OCI-LY1 (cell line): ENCODE measurements at regions not wholly inside any gene's neighbourhood (a gene's known extent, or its start where the extent isn't known, plus 50 kb on each side); places are given as distances from the start of the nearest gene placed in this dataset.

ENCODE experiments used
- H2AFZ ChIP-seq: fragments of 200-600 bp; sonication (generic), shearing (Covaris generic); 2 replicates; pipeline ENCODE4 v1.6.0; 2014; ENCODE audit warnings: antibody characterized with exemption, mild to moderate bottlenecking, low read length
- H3F3A ChIP-seq: fragments of 200-600 bp; sonication (generic), shearing (Covaris generic); 2 replicates; pipeline ENCODE4 v1.6.0; 2014; ENCODE audit warnings: mild to moderate bottlenecking, antibody characterized with exemption, low read length, moderate library complexity; ENCODE audit not compliant: insufficient read depth
- H3K27ac ChIP-seq: fragments of 200-600 bp; sonication (generic); 2 replicates; pipeline ENCODE4 v1.5.1; 2014; ENCODE audit warnings: low read length, mixed run types, mild to moderate bottlenecking, low read depth; ENCODE audit not compliant: poor library complexity, severe bottlenecking
- H3K27me3 ChIP-seq: fragments of 200-600 bp; sonication (generic); 2 replicates; pipeline ENCODE4 v1.6.0; 2014; ENCODE audit warnings: antibody characterized with exemption, mild to moderate bottlenecking, low read length, moderate library complexity; ENCODE audit not compliant: insufficient read depth
- H3K36me3 ChIP-seq: fragments of 200-600 bp; sonication (generic); 2 replicates; pipeline ENCODE4 v1.6.1; 2014; ENCODE audit warnings: mild to moderate bottlenecking, antibody characterized with exemption, low read length, moderate library complexity, mixed read lengths; ENCODE audit not compliant: insufficient read depth
- H3K4me1 ChIP-seq: fragments of 200-600 bp; sonication (generic); 2 replicates; pipeline ENCODE4 v1.5.1; 2014; ENCODE audit warnings: mild to moderate bottlenecking, low read length, moderate library complexity; ENCODE audit not compliant: insufficient read depth, severe bottlenecking
- H3K4me2 ChIP-seq: fragments of 200-600 bp; sonication (generic), shearing (Covaris generic); 2 replicates; pipeline ENCODE4 v1.6.1; 2014; ENCODE audit warnings: low read length
- H3K4me3 ChIP-seq: fragments of 200-600 bp; sonication (generic); 2 replicates; pipeline ENCODE4 v1.5.1; 2014; ENCODE audit warnings: low read length, low read depth, mild to moderate bottlenecking, mixed read lengths; ENCODE audit not compliant: poor library complexity, severe bottlenecking
- H3K79me2 ChIP-seq: fragments of 200-600 bp; shearing (Covaris generic); 2 replicates; pipeline ENCODE4 v1.6.1; 2016; ENCODE audit warnings: mixed run types, low read length, mixed read lengths; ENCODE audit not compliant: insufficient read depth
- H3K9ac ChIP-seq: fragments of 200-600 bp; sonication (generic), shearing (Covaris generic); 2 replicates; pipeline ENCODE4 v1.6.1; 2014; ENCODE audit warnings: mild to moderate bottlenecking, low read length, mixed read lengths
- H3K9me2 ChIP-seq: fragments of 200-600 bp; sonication (generic), shearing (Covaris generic); 2 replicates; pipeline ENCODE4 v1.6.1; 2014; ENCODE audit warnings: low read depth, mild to moderate bottlenecking, low read length, mixed read lengths
- H3K9me3 ChIP-seq: fragments of 200-600 bp; shearing (Covaris generic); 2 replicates; pipeline ENCODE4 v1.6.1; 2014; ENCODE audit warnings: low read length, mixed read lengths
- H4K20me1 ChIP-seq: fragments of 200-600 bp; sonication (generic), shearing (Covaris generic); 2 replicates; pipeline ENCODE4 v1.6.0; 2016; ENCODE audit warnings: mild to moderate bottlenecking, low read length; ENCODE audit not compliant: insufficient read depth
- CTCF ChIP-seq: fragments of 200-600 bp; sonication (generic), shearing (Covaris generic); IDR thresholded peaks from 2 replicates; pipeline ENCODE4 v1.5.1; 2017; ENCODE audit warnings: mild to moderate bottlenecking, antibody characterized with exemption, low read length, moderate library complexity, mixed read lengths
- EZH2 ChIP-seq: fragments of 200-600 bp; sonication (generic), shearing (Covaris generic); IDR thresholded peaks from 2 replicates; pipeline ENCODE4 v1.8.0; 2017; ENCODE audit warnings: borderline replicate concordance, mixed run types, mild to moderate bottlenecking, antibody characterized with exemption, low read length, moderate library complexity, mixed read lengths

GRCh38 chr20:6305536-6305935 is 182.7 kb upstream of the FERMT1 start:
- no peaks in the 10 kb centered on the region for H3K36me3 ChIP-seq
- H2AFZ ChIP-seq: no peak overlapping the region
- no peaks in the 10 kb centered on the region for H3K9me2 ChIP-seq
- H3K4me3 ChIP-seq: no peak overlapping the region
- no peaks in the 10 kb centered on the region for H3K9me3 ChIP-seq
- no peak overlapping the region for H3K9ac ChIP-seq
- H3K27ac ChIP-seq: no peak overlapping the region
- no peaks in the 10 kb centered on the region for H3K79me2 ChIP-seq
- H4K20me1 ChIP-seq: no peaks in the 10 kb centered on the region
- no peaks in the 10 kb centered on the region for H3F3A ChIP-seq
- H3K27me3 ChIP-seq: no peaks in the 10 kb centered on the region
- TF ChIP-seq EZH2 (no peak), CTCF (no peak)
- no peaks in the 10 kb centered on the region for H3K4me1 ChIP-seq
- no peak overlapping the region for H3K4me2 ChIP-seq

GRCh38 chr20:6302041-6302440 is 179.2 kb upstream of the FERMT1 start:
- H3K79me2 ChIP-seq: no peaks in the 10 kb centered on the region
- no peaks in the 10 kb centered on the region for H3K4me1 ChIP-seq
- H3K4me3 ChIP-seq: no peak overlapping the region
- no peak overlapping the region for H3K9ac ChIP-seq
- no peaks in the 10 kb centered on the region for H3K36me3 ChIP-seq
- no peaks in the 10 kb centered on the region for H3K9me2 ChIP-seq
- H3F3A ChIP-seq: no peaks in the 10 kb centered on the region
- no peaks in the 10 kb centered on the region for H4K20me1 ChIP-seq
- TF ChIP-seq CTCF (no peak), EZH2 (no peak)
- no peak overlapping the region for H2AFZ ChIP-seq
- H3K9me3 ChIP-seq: no peaks in the 10 kb centered on the region
- H3K27me3 ChIP-seq: no peaks in the 10 kb centered on the region
- no peak overlapping the region for H3K4me2 ChIP-seq
- no peak overlapping the region for H3K27ac ChIP-seq

- Histone ChIP-seq H3K79me2 (no peaks in the 10 kb centered on the region), H3F3A (no peaks in the 10 kb centered on the region), H3K9ac (no peak overlapping the region), H3K4me1 (no peaks in the 10 kb centered on the region), H3K9me2 (no peaks in the 10 kb centered on the region), H4K20me1 (no peaks in the 10 kb centered on the region), H3K9me3 (no peaks in the 10 kb centered on the region), H3K27ac (no peak overlapping the region), H2AFZ (no peak overlapping the region), H3K27me3 (no peaks in the 10 kb centered on the region), H3K4me3 (no peak overlapping the region), H3K36me3 (no peaks in the 10 kb centered on the region), H3K4me2 (no peak overlapping the region)
- TF ChIP-seq EZH2 (no peak), CTCF (no peak)
Measured at GRCh38 chr20:6299456-6299855, 176.6 kb upstream of the FERMT1 start.
